WTC11 (cell line): ENCODE measurements at regions not wholly inside any gene's neighbourhood (a gene's known extent, or its start where the extent isn't known, plus 50 kb on each side); places are given as distances from the start of the nearest gene placed in this dataset.

Source experiments
- ATAC-seq: fragments of 200-7000 bp; cut with Tn5 transposase; 2 replicates; pipeline ENCODE4 v1.10.0; 2021; ENCODE audit warnings: mild to moderate bottlenecking, moderate library complexity
- CTCF ChIA-PET: fragments of 300-600 bp; sonication (Branson Sonifier 250); formaldehyde crosslinking; loops from one replicate; lab custom pipeline; 2021; ENCODE audit warnings: antibody characterized with exemption; lab: Charles Lee
- POLR2A ChIA-PET: fragments of 350-600 bp; sonication (Branson Sonifier 250); formaldehyde crosslinking; loops from one replicate; lab custom pipeline; 2021; ENCODE audit warnings: antibody characterized with exemption; lab: Charles Lee
- DNase-seq: peaks from one replicate; pipeline ENCODE4 v3.0.0; 2021; ENCODE audit warnings: low spot score
- H3K27ac Mint-ChIP-seq: 2 replicates; pipeline ENCODE4 v1.8.0; 2021; ENCODE audit warnings: mixed read lengths
- H3K27me3 Mint-ChIP-seq: 2 replicates; pipeline ENCODE4 v1.8.0; 2021; ENCODE audit warnings: low read depth, mild to moderate bottlenecking, moderate library complexity, mixed read lengths
- H3K36me3 Mint-ChIP-seq: 2 replicates; pipeline ENCODE4 v1.8.0; 2021; ENCODE audit warnings: mixed read lengths
- H3K4me1 Mint-ChIP-seq: 2 replicates; pipeline ENCODE4 v1.8.0; 2022; ENCODE audit warnings: mixed read lengths
- H3K4me3 Mint-ChIP-seq: 2 replicates; pipeline ENCODE4 v1.8.0; 2021; ENCODE audit warnings: mild to moderate bottlenecking, moderate library complexity, mixed read lengths
- H3K9me3 Mint-ChIP-seq: 2 replicates; pipeline ENCODE4 v1.8.0; 2021; ENCODE audit warnings: mixed read lengths
- CBFB ChIP-seq: sonication (generic); formaldehyde crosslinking; IDR thresholded peaks from 2 replicates; pipeline ENCODE4 v1.8.1; 2022; ENCODE audit warnings: mild to moderate bottlenecking, low read depth, missing genetic modification reagents
- ELF4 ChIP-seq: sonication (generic); formaldehyde crosslinking; IDR thresholded peaks from 2 replicates; pipeline ENCODE4 v1.8.1; 2022; ENCODE audit warnings: low read depth, mild to moderate bottlenecking, moderate library complexity, missing genetic modification reagents
- EMX1 ChIP-seq: fragments of 250-450 bp; sonication (Bioruptor Pico); IDR thresholded peaks from 2 replicates; pipeline ENCODE4 v1.8.0; 2021; ENCODE audit warnings: mild to moderate bottlenecking
- FOXJ3 ChIP-seq: sonication (generic); formaldehyde crosslinking; IDR thresholded peaks from 2 replicates; pipeline ENCODE4 v1.9.0; 2021; ENCODE audit warnings: missing genetic modification reagents, mild to moderate bottlenecking, borderline replicate concordance
- NFYB ChIP-seq: sonication (generic); formaldehyde crosslinking; conservative IDR thresholded peaks from 2 replicates; pipeline ENCODE4 v1.8.0; 2022; ENCODE audit warnings: low read depth, missing genetic modification reagents
- NR1H2 ChIP-seq: sonication (generic); formaldehyde crosslinking; IDR thresholded peaks from 2 replicates; pipeline ENCODE4 v1.9.0; 2021; ENCODE audit warnings: mild to moderate bottlenecking, moderate library complexity, missing genetic modification reagents
- RORB ChIP-seq: fragments of 250-450 bp; sonication (Bioruptor Pico); IDR thresholded peaks from 2 replicates; pipeline ENCODE4 v1.9.0; 2021; ENCODE audit warnings: mild to moderate bottlenecking
- SMAD4 ChIP-seq: sonication (generic); formaldehyde crosslinking; IDR thresholded peaks from 2 replicates; pipeline ENCODE4 v1.8.0; 2022; ENCODE audit warnings: mild to moderate bottlenecking, missing genetic modification reagents
- TEAD1 ChIP-seq: sonication (generic); formaldehyde crosslinking; IDR thresholded peaks from 2 replicates; pipeline ENCODE4 v1.8.0; 2022; ENCODE audit warnings: mild to moderate bottlenecking, missing genetic modification reagents
- ZNF138 ChIP-seq: sonication (generic); formaldehyde crosslinking; conservative IDR thresholded peaks from 2 replicates; pipeline ENCODE4 v1.8.1; 2022; ENCODE audit warnings: mild to moderate bottlenecking, moderate library complexity, missing genetic modification reagents
- ZNF232 ChIP-seq: sonication (generic); formaldehyde crosslinking; IDR thresholded peaks from 2 replicates; pipeline ENCODE4 v1.8.0; 2022; ENCODE audit warnings: mild to moderate bottlenecking, missing genetic modification reagents
- ZNF396 ChIP-seq: fragments of 250-450 bp; sonication (Bioruptor Pico); IDR thresholded peaks from 2 replicates; pipeline ENCODE4 v1.8.0; 2021; ENCODE audit warnings: mild to moderate bottlenecking, moderate library complexity, borderline replicate concordance
- ZNF416 ChIP-seq: fragments of 250-450 bp; sonication (Bioruptor Pico); IDR thresholded peaks from 2 replicates; pipeline ENCODE4 v1.9.0; 2021; ENCODE audit warnings: mild to moderate bottlenecking, inconsistent platforms
- ZNF423 ChIP-seq: fragments of 250-450 bp; sonication (Bioruptor Pico); IDR thresholded peaks from 2 replicates; pipeline ENCODE4 v2.1.2; 2022; ENCODE audit warnings: mild to moderate bottlenecking, moderate library complexity
- TF ChIP-seq, protein P1 (sequence below): sonication (generic); formaldehyde crosslinking; IDR thresholded peaks from 2 replicates; pipeline ENCODE4 v1.8.0; 2022; ENCODE audit warnings: missing genetic modification reagents
- TF ChIP-seq, protein P2 (sequence below): sonication (generic); formaldehyde crosslinking; IDR thresholded peaks from 2 replicates; pipeline ENCODE4 v1.8.0; 2022; ENCODE audit warnings: mild to moderate bottlenecking, missing genetic modification reagents
- TF ChIP-seq, protein P3 (sequence below): sonication (generic); formaldehyde crosslinking; conservative IDR thresholded peaks from 2 replicates; pipeline ENCODE4 v1.8.1; 2022; ENCODE audit warnings: mild to moderate bottlenecking, missing genetic modification reagents
- TF ChIP-seq, protein P4 (sequence below): fragments of 200-600 bp; IDR thresholded peaks from 2 replicates; pipeline ENCODE4 v1.8.0; 2022; ENCODE audit warnings: antibody characterized with exemption
- TF ChIP-seq, protein P5 (sequence below): fragments of 250-450 bp; sonication (Bioruptor Pico); IDR thresholded peaks from 2 replicates; pipeline ENCODE4 v1.9.0; 2021; ENCODE audit warnings: mild to moderate bottlenecking, borderline replicate concordance
- TF ChIP-seq, protein P6 (sequence below): sonication (generic); formaldehyde crosslinking; IDR thresholded peaks from 2 replicates; pipeline ENCODE4 v1.8.0; 2022; ENCODE audit warnings: mild to moderate bottlenecking, missing genetic modification reagents
- TF ChIP-seq, protein P7 (sequence below): sonication (generic); formaldehyde crosslinking; IDR thresholded peaks from 2 replicates; pipeline ENCODE4 v1.8.1; 2023; ENCODE audit warnings: mild to moderate bottlenecking, missing genetic modification reagents, moderate library complexity
- TF ChIP-seq, protein P8 (sequence below): sonication (generic); formaldehyde crosslinking; IDR thresholded peaks from 2 replicates; pipeline ENCODE4 v1.8.1; 2022; ENCODE audit warnings: mild to moderate bottlenecking, moderate library complexity, missing genetic modification reagents

DNA sequence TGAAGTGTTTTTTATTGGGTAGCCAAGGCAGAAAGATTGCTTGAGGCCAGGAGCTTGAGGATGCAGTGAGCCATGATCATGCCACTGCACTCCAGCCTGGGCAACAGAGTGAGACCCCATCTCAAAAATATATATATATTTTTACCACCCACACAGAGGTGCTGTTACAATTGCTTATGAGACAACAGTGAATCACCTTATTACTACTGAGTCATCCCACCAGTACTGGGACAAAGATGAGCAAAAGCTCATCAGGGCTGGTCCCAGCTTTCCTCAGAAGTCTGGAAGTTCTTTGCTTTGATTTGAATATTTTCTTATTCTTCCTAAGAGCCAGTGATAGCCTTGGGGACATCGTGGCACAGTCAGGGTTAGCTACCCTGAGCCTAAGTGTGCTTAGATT lies 207.7 kb downstream of the SOX2 start (continued):
- TF ChIP-seq ELF4 (CRISPR knock-in tag) = no peak
- no peak for TF ChIP-seq NR1H2 (CRISPR knock-in tag)

DNA sequence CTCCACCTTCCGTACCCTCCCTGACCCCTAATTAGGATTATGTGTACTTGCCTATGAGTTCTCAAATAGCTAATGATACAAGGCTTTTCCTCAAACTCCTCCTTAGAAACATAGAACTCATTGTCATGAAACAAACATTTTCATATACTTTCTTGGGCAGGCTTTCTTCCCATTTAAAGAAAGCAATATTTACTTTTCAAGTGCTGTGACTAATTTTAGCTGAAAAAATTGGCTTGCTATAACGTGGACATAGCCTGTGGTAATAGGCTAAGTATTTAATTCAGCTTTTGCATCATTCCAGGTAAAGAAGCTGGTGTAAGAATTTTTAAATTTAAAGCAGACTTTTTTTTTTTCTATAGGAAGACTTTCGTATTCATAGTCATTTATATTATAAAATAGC lies 208.7 kb downstream of the SOX2 start:
- Mint-ChIP-seq H3K27me3 (peaks cover 2% of the 10 kb centered on the region; the same call in 1 of the 2 replicates), H3K9me3 (peaks cover 12% of the 10 kb centered on the region), H3K4me1 (peaks cover 25% of the 10 kb centered on the region), H3K4me3 (no peak overlapping the region), H3K27ac (no peak overlapping the region), H3K36me3 (peaks cover 10% of the 10 kb centered on the region)
- ATAC-seq (no peak), DNase-seq (no peak)
- ChIA-PET POLR2A (no interaction called here), CTCF (interaction anchor here (0.6 kb wide), 1 partner anchor 194 kb away, joined by 4 read pairs; no protein-coding TSS in a partner anchor)
- TF ChIP-seq ZNF138 (CRISPR knock-in tag) (no peak), ZNF232 (CRISPR knock-in tag) (no peak), EMX1 (CRISPR knock-in tag) (no peak), SMAD4 (no peak), ZNF416 (CRISPR knock-in tag) (no peak), ZNF423 (CRISPR knock-in tag) (no peak), ZNF396 (CRISPR knock-in tag) (no peak), RORB (CRISPR knock-in tag) (no peak), FOXJ3 (no peak), NFYB (CRISPR knock-in tag) (no peak), TEAD1 (CRISPR knock-in tag) (no peak), CBFB (CRISPR knock-in tag) (no peak)
- TF ChIP-seq, protein P1, sequence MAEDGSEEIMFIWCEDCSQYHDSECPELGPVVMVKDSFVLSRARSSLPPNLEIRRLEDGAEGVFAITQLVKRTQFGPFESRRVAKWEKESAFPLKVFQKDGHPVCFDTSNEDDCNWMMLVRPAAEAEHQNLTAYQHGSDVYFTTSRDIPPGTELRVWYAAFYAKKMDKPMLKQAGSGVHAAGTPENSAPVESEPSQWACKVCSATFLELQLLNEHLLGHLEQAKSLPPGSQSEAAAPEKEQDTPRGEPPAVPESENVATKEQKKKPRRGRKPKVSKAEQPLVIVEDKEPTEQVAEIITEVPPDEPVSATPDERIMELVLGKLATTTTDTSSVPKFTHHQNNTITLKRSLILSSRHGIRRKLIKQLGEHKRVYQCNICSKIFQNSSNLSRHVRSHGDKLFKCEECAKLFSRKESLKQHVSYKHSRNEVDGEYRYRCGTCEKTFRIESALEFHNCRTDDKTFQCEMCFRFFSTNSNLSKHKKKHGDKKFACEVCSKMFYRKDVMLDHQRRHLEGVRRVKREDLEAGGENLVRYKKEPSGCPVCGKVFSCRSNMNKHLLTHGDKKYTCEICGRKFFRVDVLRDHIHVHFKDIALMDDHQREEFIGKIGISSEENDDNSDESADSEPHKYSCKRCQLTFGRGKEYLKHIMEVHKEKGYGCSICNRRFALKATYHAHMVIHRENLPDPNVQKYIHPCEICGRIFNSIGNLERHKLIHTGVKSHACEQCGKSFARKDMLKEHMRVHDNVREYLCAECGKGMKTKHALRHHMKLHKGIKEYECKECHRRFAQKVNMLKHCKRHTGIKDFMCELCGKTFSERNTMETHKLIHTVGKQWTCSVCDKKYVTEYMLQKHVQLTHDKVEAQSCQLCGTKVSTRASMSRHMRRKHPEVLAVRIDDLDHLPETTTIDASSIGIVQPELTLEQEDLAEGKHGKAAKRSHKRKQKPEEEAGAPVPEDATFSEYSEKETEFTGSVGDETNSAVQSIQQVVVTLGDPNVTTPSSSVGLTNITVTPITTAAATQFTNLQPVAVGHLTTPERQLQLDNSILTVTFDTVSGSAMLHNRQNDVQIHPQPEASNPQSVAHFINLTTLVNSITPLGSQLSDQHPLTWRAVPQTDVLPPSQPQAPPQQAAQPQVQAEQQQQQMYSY = no peak
- TF ChIP-seq, protein P2, sequence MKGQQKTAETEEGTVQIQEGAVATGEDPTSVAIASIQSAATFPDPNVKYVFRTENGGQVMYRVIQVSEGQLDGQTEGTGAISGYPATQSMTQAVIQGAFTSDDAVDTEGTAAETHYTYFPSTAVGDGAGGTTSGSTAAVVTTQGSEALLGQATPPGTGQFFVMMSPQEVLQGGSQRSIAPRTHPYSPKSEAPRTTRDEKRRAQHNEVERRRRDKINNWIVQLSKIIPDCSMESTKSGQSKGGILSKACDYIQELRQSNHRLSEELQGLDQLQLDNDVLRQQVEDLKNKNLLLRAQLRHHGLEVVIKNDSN (CRISPR knock-in tag) = no peak
- TF ChIP-seq, protein P3, sequence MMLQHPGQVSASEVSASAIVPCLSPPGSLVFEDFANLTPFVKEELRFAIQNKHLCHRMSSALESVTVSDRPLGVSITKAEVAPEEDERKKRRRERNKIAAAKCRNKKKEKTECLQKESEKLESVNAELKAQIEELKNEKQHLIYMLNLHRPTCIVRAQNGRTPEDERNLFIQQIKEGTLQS (CRISPR knock-in tag) = no peak
- TF ChIP-seq, protein P4, sequence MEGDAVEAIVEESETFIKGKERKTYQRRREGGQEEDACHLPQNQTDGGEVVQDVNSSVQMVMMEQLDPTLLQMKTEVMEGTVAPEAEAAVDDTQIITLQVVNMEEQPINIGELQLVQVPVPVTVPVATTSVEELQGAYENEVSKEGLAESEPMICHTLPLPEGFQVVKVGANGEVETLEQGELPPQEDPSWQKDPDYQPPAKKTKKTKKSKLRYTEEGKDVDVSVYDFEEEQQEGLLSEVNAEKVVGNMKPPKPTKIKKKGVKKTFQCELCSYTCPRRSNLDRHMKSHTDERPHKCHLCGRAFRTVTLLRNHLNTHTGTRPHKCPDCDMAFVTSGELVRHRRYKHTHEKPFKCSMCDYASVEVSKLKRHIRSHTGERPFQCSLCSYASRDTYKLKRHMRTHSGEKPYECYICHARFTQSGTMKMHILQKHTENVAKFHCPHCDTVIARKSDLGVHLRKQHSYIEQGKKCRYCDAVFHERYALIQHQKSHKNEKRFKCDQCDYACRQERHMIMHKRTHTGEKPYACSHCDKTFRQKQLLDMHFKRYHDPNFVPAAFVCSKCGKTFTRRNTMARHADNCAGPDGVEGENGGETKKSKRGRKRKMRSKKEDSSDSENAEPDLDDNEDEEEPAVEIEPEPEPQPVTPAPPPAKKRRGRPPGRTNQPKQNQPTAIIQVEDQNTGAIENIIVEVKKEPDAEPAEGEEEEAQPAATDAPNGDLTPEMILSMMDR = no peak
- TF ChIP-seq, protein P5, sequence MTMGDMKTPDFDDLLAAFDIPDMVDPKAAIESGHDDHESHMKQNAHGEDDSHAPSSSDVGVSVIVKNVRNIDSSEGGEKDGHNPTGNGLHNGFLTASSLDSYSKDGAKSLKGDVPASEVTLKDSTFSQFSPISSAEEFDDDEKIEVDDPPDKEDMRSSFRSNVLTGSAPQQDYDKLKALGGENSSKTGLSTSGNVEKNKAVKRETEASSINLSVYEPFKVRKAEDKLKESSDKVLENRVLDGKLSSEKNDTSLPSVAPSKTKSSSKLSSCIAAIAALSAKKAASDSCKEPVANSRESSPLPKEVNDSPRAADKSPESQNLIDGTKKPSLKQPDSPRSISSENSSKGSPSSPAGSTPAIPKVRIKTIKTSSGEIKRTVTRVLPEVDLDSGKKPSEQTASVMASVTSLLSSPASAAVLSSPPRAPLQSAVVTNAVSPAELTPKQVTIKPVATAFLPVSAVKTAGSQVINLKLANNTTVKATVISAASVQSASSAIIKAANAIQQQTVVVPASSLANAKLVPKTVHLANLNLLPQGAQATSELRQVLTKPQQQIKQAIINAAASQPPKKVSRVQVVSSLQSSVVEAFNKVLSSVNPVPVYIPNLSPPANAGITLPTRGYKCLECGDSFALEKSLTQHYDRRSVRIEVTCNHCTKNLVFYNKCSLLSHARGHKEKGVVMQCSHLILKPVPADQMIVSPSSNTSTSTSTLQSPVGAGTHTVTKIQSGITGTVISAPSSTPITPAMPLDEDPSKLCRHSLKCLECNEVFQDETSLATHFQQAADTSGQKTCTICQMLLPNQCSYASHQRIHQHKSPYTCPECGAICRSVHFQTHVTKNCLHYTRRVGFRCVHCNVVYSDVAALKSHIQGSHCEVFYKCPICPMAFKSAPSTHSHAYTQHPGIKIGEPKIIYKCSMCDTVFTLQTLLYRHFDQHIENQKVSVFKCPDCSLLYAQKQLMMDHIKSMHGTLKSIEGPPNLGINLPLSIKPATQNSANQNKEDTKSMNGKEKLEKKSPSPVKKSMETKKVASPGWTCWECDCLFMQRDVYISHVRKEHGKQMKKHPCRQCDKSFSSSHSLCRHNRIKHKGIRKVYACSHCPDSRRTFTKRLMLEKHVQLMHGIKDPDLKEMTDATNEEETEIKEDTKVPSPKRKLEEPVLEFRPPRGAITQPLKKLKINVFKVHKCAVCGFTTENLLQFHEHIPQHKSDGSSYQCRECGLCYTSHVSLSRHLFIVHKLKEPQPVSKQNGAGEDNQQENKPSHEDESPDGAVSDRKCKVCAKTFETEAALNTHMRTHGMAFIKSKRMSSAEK (CRISPR knock-in tag) = no peak
- TF ChIP-seq, protein P6, sequence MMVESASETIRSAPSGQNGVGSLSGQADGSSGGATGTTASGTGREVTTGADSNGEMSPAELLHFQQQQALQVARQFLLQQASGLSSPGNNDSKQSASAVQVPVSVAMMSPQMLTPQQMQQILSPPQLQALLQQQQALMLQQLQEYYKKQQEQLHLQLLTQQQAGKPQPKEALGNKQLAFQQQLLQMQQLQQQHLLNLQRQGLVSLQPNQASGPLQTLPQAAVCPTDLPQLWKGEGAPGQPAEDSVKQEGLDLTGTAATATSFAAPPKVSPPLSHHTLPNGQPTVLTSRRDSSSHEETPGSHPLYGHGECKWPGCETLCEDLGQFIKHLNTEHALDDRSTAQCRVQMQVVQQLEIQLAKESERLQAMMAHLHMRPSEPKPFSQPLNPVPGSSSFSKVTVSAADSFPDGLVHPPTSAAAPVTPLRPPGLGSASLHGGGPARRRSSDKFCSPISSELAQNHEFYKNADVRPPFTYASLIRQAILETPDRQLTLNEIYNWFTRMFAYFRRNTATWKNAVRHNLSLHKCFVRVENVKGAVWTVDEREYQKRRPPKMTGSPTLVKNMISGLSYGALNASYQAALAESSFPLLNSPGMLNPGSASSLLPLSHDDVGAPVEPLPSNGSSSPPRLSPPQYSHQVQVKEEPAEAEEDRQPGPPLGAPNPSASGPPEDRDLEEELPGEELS (CRISPR knock-in tag) = no peak
- TF ChIP-seq, protein P7, sequence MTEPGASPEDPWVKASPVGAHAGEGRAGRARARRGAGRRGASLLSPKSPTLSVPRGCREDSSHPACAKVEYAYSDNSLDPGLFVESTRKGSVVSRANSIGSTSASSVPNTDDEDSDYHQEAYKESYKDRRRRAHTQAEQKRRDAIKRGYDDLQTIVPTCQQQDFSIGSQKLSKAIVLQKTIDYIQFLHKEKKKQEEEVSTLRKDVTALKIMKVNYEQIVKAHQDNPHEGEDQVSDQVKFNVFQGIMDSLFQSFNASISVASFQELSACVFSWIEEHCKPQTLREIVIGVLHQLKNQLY = no peak
- TF ChIP-seq, protein P8, sequence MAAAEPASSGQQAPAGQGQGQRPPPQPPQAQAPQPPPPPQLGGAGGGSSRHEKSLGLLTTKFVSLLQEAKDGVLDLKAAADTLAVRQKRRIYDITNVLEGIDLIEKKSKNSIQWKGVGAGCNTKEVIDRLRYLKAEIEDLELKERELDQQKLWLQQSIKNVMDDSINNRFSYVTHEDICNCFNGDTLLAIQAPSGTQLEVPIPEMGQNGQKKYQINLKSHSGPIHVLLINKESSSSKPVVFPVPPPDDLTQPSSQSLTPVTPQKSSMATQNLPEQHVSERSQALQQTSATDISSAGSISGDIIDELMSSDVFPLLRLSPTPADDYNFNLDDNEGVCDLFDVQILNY (CRISPR knock-in tag) = no peak
